ENCODE measurements at regions not wholly inside any gene's neighbourhood (a gene's known extent, or its start where the extent isn't known, plus 50 kb on each side); places are given as distances from the start of the nearest gene placed in this dataset.

- TF ChIP-seq, protein P1, sequence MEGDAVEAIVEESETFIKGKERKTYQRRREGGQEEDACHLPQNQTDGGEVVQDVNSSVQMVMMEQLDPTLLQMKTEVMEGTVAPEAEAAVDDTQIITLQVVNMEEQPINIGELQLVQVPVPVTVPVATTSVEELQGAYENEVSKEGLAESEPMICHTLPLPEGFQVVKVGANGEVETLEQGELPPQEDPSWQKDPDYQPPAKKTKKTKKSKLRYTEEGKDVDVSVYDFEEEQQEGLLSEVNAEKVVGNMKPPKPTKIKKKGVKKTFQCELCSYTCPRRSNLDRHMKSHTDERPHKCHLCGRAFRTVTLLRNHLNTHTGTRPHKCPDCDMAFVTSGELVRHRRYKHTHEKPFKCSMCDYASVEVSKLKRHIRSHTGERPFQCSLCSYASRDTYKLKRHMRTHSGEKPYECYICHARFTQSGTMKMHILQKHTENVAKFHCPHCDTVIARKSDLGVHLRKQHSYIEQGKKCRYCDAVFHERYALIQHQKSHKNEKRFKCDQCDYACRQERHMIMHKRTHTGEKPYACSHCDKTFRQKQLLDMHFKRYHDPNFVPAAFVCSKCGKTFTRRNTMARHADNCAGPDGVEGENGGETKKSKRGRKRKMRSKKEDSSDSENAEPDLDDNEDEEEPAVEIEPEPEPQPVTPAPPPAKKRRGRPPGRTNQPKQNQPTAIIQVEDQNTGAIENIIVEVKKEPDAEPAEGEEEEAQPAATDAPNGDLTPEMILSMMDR (IDR thresholded peaks at IDR 0.05) = peak in 2 of 5 experiments; percentile 23 to 24
- TF ChIP-seq POLR2A (IDR thresholded peaks at IDR 0.05) = no peak
Observed at GRCh38 chr10:117477961-117478670, 64.4 kb upstream of the EMX2 start.
